Epithelial cell of prostate (primary cell): ENCODE measurements at regions not wholly inside any gene's neighbourhood (a gene's known extent, or its start where the extent isn't known, plus 50 kb on each side); places are given as distances from the start of the nearest gene placed in this dataset.
"Not testable (repeated sequence)": the region's sequence is repeated elsewhere in the genome, so short reads cannot be mapped to it uniquely, and the experiment has no call there.

Source experiments
- DNase-seq: peaks from one replicate; pipeline ENCODE4 v3.0.0-alpha.2; 2011; ENCODE audit warnings: low read depth, low spot score
- H3K27ac ChIP-seq: fragments of 450-650 bp; 2 replicates; pipeline ENCODE4 v1.5.1; 2017; ENCODE audit warnings: mild to moderate bottlenecking

DNA sequence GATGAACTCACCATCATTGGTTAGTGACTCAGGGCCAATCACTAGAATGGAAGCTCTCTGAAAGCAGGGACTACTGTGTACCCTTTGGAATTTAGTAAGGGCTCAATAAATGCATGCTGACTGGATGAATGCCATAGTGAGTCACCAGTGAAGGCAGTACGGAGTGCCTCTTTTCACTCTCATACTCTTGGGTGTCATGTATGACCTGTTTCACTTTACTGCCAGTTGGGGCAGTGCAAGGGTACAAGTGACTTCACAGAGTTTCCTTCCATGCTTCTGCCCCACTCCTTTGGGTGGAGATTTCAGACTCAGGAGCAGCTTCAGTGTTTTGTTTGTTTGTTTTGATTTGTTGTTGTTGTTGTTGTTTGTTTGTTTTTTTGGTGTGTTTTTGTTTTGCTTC lies 57.7 kb downstream of the SOX3 start:
- DNase-seq: no peak
- no peak overlapping the region for H3K27ac ChIP-seq

DNA sequence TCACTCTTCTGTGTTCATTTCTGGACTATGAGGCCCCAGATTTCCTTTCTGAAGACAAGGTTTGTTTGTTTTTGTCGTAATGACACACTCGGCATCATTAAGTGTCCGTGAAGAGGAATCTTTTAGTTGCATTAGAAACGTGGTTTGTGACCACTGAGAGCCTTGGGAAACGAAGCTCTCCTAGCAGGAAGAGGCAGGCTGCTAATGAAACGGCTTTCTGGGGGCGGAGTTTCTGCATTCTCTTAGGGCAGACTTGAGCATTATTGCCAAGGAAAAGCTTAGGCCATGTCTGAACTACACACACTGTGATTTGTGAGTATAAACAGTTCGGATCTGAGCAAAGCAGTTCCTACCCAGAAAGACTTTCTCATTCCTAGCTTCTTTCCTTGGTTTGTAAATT lies 64.0 kb downstream of the SOX3 start:
- H3K27ac ChIP-seq: no peak overlapping the region
- no peak for DNase-seq

DNA sequence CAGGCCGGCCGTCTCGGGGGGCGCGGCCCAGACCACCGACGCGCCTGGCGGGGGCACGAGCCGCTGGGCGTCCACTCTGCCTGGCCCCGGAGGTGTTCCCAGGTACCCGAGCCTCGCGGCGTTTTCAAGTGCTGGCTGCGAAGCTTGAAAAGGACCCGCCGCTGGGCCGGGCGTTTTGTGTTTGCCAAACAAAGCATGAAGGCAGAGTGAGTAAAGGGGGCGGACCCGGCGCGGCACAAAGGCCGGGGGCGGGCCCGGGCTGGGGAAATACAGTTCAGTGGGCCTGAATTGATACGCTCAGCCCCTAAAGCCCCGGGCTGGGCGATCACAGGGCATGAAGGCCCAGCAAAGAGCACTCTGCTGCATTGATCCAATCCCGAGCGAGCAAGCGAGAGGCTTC lies 65.4 kb downstream of the SOX3 start:
- no peak overlapping the region for H3K27ac ChIP-seq
- no peak for DNase-seq

GRCh38 chrX:140434347-140434746 lies 70.5 kb downstream of the SOX3 start:
- no peak for DNase-seq
- no peak overlapping the region for H3K27ac ChIP-seq

DNA sequence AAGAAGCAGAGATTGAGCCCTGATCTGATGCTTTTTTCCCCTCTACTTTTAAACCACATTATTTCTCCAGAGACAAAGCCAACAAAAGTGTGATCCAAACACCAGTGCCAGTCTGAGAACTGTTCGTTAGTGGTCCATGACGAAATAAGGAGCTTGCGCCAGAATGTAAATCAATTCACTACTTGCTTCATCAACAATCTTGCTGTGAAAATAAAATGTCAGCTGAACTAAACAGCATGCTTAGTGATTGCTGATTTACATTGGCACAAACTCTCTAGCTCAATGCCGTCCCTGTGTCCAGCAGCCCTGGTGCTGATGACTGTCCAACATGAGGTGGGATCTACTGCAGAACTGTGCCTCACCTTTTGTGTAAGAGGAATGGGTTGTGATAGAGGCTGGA lies 71.3 kb downstream of the SOX3 start:
- DNase-seq: no peak
- no peak overlapping the region for H3K27ac ChIP-seq

- DNase-seq: no peak
- H3K27ac ChIP-seq: no peak overlapping the region
These were observed 72.3 kb downstream of the SOX3 start for GRCh38 chrX:140432346-140433175.

- no peak overlapping the region for H3K27ac ChIP-seq
- DNase-seq: no peak
These were observed 73.3 kb downstream of the SOX3 start for GRCh38 chrX:140431521-140431920.

GRCh38 chrX:140425712-140426395 lies 79.0 kb downstream of the SOX3 start:
- no peak for DNase-seq
- no peak overlapping the region for H3K27ac ChIP-seq

GRCh38 chrX:140422501-140422900 lies 82.4 kb downstream of the SOX3 start:
- no peak for DNase-seq
- no peak overlapping the region for H3K27ac ChIP-seq

DNA sequence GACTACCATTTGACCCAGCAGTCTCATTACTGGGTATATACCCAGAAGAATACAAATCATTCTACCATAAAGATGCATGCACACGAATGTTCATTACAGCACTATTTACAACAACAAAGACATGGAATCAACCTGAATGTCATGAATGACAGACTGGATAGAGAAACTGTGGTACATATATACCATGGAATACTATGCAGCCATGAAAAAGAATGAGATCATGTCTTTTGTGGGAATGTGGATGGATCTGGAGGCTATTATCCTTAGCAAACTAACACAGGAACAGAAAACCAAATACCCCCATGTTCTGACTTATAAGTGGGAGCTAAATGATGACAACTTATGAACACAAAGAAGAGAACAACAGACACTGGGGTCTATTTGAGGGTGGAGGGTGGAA lies 102.7 kb downstream of the SOX3 start:
- DNase-seq, H3K27ac ChIP-seq: not testable (repeated sequence)

- H3K27ac ChIP-seq, DNase-seq: not testable (repeated sequence)
These were observed 108.5 kb downstream of the SOX3 start for GRCh38 chrX:140396326-140396725.

GRCh38 chrX:140393507-140393906 lies 111.4 kb downstream of the SOX3 start:
- no peak for DNase-seq
- H3K27ac ChIP-seq: no peak overlapping the region

GRCh38 chrX:140391313-140391712 lies 113.6 kb downstream of the SOX3 start:
- DNase-seq: no peak
- no peak overlapping the region for H3K27ac ChIP-seq

DNA sequence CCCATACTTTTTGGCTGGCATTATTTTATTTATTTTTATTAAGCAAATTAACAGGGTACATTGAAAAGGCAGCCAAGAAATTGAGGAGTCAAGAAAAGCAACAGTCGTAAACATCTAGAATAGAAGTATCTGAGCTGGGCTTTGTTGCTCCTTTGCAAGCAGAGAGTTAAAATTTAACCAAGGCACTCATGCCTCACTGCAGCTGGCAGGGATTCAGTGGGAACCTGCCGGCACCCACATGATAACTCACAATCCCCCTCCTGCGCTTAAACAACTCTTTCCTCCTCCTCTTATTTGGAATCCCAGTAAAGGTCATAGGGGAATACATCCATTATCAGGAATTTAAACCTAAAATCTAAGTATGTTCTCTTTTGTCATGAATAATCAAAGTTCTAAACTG lies 115.5 kb downstream of the SOX3 start:
- DNase-seq: no peak

DNA sequence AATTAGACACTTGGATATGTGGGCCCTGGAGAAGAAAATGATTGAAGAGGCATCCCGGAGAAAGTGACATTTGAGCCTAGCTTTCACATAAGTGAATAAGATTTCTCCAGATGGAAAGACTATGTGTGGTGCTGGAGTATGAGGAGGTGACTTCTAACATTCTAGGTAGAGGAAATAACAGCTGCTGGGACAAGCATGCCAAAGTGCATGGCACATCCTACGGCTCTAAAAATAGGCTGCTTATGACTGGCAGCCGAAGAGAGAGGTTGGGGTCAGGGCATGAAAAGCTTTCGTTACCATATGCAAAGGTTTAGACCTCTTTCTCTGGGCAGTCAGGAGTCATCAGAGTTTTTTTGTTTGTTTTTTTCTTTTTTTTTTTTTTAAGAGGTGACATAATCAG lies 142.0 kb downstream of the SOX3 start:
- no peak for DNase-seq
- H3K27ac ChIP-seq: no peak overlapping the region

More for the DNA sequence above, 115.5 kb downstream of the SOX3 start:
- H3K27ac ChIP-seq: no peak overlapping the region

DNA sequence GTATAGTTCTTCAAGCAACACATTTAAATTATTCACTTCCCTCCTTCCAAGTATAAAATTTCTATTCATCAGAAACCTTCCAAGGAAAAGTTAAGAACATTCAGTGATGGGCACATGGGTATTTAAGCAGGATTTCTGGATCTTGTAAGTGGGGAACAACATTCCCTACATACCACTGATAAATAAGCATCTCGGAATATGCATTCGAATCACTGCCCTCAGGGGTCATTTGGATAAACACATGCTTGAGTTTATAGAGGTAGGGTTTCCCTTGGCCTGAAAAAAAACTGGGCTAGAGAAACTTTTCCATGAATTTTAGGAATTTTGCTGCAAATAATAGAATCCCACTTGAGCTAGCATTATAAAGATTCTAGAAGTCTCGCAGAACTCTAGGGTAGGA lies 143.9 kb downstream of the SOX3 start:
- DNase-seq: no peak
- H3K27ac ChIP-seq: no peak overlapping the region

GRCh38 chrX:140360284-140360683 lies 144.6 kb downstream of the SOX3 start:
- DNase-seq: no peak
- H3K27ac ChIP-seq: no peak overlapping the region

DNA sequence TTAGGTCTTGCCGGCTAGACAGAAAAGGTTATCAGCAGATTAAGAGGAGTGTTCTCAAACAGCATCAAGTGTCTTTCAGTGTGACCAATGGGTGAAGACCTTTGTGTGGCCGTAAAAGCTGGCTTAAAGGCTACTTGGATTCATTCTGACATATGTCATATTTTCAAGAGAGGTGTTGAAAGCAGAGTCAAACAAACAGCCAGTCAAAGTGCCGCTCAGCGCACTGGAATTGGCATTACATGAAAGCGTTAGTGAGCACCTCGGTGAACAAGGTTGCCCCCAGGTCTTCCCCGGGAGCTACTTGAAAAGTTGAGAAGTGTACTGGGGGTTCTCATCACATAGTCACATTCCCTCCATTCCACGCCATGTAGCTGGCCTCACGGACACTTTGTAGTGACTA lies 148.9 kb downstream of the SOX3 start:
- no peak for DNase-seq

DNA sequence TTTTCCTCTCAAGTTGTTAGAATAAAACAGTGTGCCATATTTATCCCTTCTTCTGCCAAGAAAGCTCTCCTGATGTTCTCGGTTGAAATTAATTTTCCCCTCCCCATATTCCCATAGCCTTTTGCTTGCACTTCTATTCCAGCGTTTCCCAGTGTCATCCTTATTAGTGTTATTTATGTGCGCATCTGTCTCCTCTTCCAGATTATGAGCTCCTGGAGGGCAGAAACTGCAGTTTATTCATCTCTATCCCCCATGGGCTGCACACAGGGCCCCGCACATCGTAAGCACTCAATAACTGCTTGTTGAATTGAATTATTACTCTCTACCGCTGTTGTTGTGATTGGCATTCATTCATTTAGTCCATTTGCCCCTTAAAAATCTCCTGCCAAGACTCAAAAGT lies 149.4 kb downstream of the SOX3 start:
- H3K27ac ChIP-seq: no peak overlapping the region
- DNase-seq: no peak

More for the DNA sequence above, 148.9 kb downstream of the SOX3 start:
- no peak overlapping the region for H3K27ac ChIP-seq

GRCh38 chrX:140354431-140355120 lies 150.3 kb downstream of the SOX3 start:
- DNase-seq: no peak
- no peak overlapping the region for H3K27ac ChIP-seq

DNA sequence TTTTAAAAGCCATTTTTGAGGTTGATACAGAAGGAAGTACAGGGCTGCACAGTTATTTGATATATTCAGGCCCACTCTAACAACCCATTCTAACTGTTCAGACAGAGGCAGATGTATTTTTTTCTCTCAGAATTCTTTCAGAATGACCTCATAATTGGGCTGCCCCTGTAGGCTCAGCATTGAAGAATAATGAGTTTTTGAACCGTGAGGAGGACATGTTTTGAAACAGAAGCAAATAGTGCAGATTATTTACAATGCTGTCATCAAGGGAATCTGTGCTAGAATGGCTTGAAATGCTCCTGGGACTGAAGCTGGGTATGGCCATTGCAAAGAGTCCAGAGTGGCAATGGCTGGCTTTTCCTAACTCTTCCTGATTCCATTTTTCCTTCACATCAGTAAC lies 158.1 kb downstream of the SOX3 start:
- DNase-seq: no peak
- no peak overlapping the region for H3K27ac ChIP-seq
